MM.1S (cell line): ENCODE measurements at regions not wholly inside any gene's neighbourhood (a gene's known extent, or its start where the extent isn't known, plus 50 kb on each side); places are given as distances from the start of the nearest gene placed in this dataset.

Source experiments
- DNase-seq: peaks from one replicate; pipeline ENCODE4 v3.0.0-alpha.2; 2015
- H2AFZ ChIP-seq: fragments of 300-600 bp; sonication (generic); 2 replicates; pipeline ENCODE4 v1.6.0; 2016; ENCODE audit warnings: antibody characterized with exemption, low read length
- H3F3A ChIP-seq: fragments of 300-600 bp; sonication (generic); 2 replicates; pipeline ENCODE4 v1.6.1; 2016; ENCODE audit warnings: mild to moderate bottlenecking, antibody characterized with exemption, low read length, moderate library complexity, mixed read lengths; ENCODE audit not compliant: insufficient read depth
- H3K27ac ChIP-seq: fragments of 300-600 bp; sonication (generic); 2 replicates; pipeline ENCODE4 v1.5.1; 2016; ENCODE audit warnings: mild to moderate bottlenecking, low read length
- H3K27me3 ChIP-seq: fragments of 300-600 bp; sonication (generic); replicated peaks from 2 replicates; pipeline ENCODE4 v1.6.0; 2016; ENCODE audit warnings: low read length; ENCODE audit not compliant: insufficient read depth
- H3K36me3 ChIP-seq: fragments of 300-600 bp; sonication (generic); replicated peaks from 2 replicates; pipeline ENCODE4 v1.6.1; 2016; ENCODE audit warnings: mild to moderate bottlenecking, low read length, mixed read lengths; ENCODE audit not compliant: insufficient read depth
- H3K4me1 ChIP-seq: fragments of 300-600 bp; sonication (generic); 2 replicates; pipeline ENCODE4 v1.6.1; 2016; ENCODE audit warnings: low read length, mixed read lengths
- H3K4me2 ChIP-seq: fragments of 300-600 bp; sonication (generic); 2 replicates; pipeline ENCODE4 v1.6.0; 2016; ENCODE audit warnings: low read depth, low read length
- H3K4me3 ChIP-seq: fragments of 300-600 bp; sonication (generic); 2 replicates; pipeline ENCODE4 v1.5.1; 2016; ENCODE audit warnings: low read length, mixed read lengths
- H3K79me2 ChIP-seq: fragments of 300-600 bp; sonication (generic); 2 replicates; pipeline ENCODE4 v1.6.1; 2016; ENCODE audit warnings: mixed run types, low read length, mixed read lengths
- H3K9ac ChIP-seq: fragments of 300-600 bp; sonication (generic); 2 replicates; pipeline ENCODE4 v1.6.1; 2016; ENCODE audit warnings: low read length, mixed read lengths
- H3K9me2 ChIP-seq: fragments of 300-600 bp; sonication (generic); replicated peaks from 2 replicates; pipeline ENCODE4 v1.6.1; 2016; ENCODE audit warnings: mild to moderate bottlenecking, low read length, mixed read lengths; ENCODE audit not compliant: insufficient read depth
- H3K9me3 ChIP-seq: fragments of 300-600 bp; sonication (generic); replicated peaks from 2 replicates; pipeline ENCODE4 v1.6.1; 2016; ENCODE audit warnings: mild to moderate bottlenecking, low read length, mixed read lengths; ENCODE audit not compliant: insufficient read depth
- H4K20me1 ChIP-seq: fragments of 300-600 bp; sonication (generic); 2 replicates; pipeline ENCODE4 v1.6.1; 2016; ENCODE audit warnings: mild to moderate bottlenecking, low read length, moderate library complexity, mixed read lengths; ENCODE audit not compliant: insufficient read depth
- CTCF ChIP-seq: fragments of 300-600 bp; sonication (generic); IDR thresholded peaks from 2 replicates; pipeline ENCODE4 v1.5.1; 2016; ENCODE audit warnings: antibody characterized with exemption, low read length, mixed read lengths
- EZH2 ChIP-seq: fragments of 300-600 bp; sonication (generic); optimal IDR thresholded peaks from 2 replicates; pipeline ENCODE3; 2017; ENCODE audit warnings: low read depth, mild to moderate bottlenecking, antibody characterized with exemption, low read length, mixed read lengths
- EZH2phosphoT487 ChIP-seq: fragments of 300-600 bp; sonication (generic); IDR thresholded peaks from 2 replicates; pipeline ENCODE4 v1.6.1; 2018; ENCODE audit warnings: antibody characterized with exemption, low read length

GRCh38 chr13:84844473-84844872 lies 954.7 kb downstream of the SLITRK6 start:
- H3K9ac ChIP-seq = no peak overlapping the region
- no peaks in the 10 kb centered on the region for H3K36me3 ChIP-seq
- no peaks in the 10 kb centered on the region for H3K9me3 ChIP-seq
- no peaks in the 10 kb centered on the region for H3F3A ChIP-seq
- H3K79me2 ChIP-seq = no peaks in the 10 kb centered on the region
- no peak overlapping the region for H3K4me2 ChIP-seq
- no peaks in the 10 kb centered on the region for H4K20me1 ChIP-seq
- H3K4me3 ChIP-seq = no peak overlapping the region
- H3K4me1 ChIP-seq = 0 out of 2 replicates have a peak, but pooled peaks cover 5% of the 10 kb centered on the region
- no peak overlapping the region for H2AFZ ChIP-seq
- H3K27me3 ChIP-seq = no peaks in the 10 kb centered on the region
- TF ChIP-seq CTCF = peak; percentile 38
- TF ChIP-seq EZH2phosphoT487 = no peak
- no peak for TF ChIP-seq EZH2
- no peak overlapping the region for H3K27ac ChIP-seq
- no peak for DNase-seq
- no peaks in the 10 kb centered on the region for H3K9me2 ChIP-seq

GRCh38 chr13:84843368-84843767 lies 955.9 kb downstream of the SLITRK6 start:
- Histone ChIP-seq H3K9me2 (no peaks in the 10 kb centered on the region), H3K9me3 (no peaks in the 10 kb centered on the region), H3F3A (no peaks in the 10 kb centered on the region), H3K4me2 (no peak overlapping the region), H2AFZ (no peak overlapping the region), H3K4me1 (0 out of 2 replicates have a peak, but pooled peaks cover 5% of the 10 kb centered on the region), H3K27ac (no peak overlapping the region), H3K9ac (no peak overlapping the region), H3K36me3 (no peaks in the 10 kb centered on the region), H3K79me2 (no peaks in the 10 kb centered on the region), H4K20me1 (no peaks in the 10 kb centered on the region), H3K27me3 (no peaks in the 10 kb centered on the region), H3K4me3 (no peak overlapping the region)
- DNase-seq = no peak
- TF ChIP-seq CTCF = no peak
- TF ChIP-seq EZH2phosphoT487 = no peak
- no peak for TF ChIP-seq EZH2

- H3K4me2 ChIP-seq = no peak overlapping the region
- no peaks in the 10 kb centered on the region for H3K27me3 ChIP-seq
- H3K9me3 ChIP-seq = no peaks in the 10 kb centered on the region
- no peaks in the 10 kb centered on the region for H3K36me3 ChIP-seq
- no peaks in the 10 kb centered on the region for H4K20me1 ChIP-seq
- no peak for DNase-seq
- no peak overlapping the region for H2AFZ ChIP-seq
- H3K4me3 ChIP-seq = no peak overlapping the region
- no peaks in the 10 kb centered on the region for H3F3A ChIP-seq
- no peaks in the 10 kb centered on the region for H3K79me2 ChIP-seq
- H3K9me2 ChIP-seq = no peaks in the 10 kb centered on the region
- no peak overlapping the region for H3K9ac ChIP-seq
- no peak overlapping the region for H3K27ac ChIP-seq
- TF ChIP-seq CTCF (no peak), EZH2phosphoT487 (no peak), EZH2 (no peak)
- no peaks in the 10 kb centered on the region for H3K4me1 ChIP-seq
Measured at GRCh38 chr13:84834201-84834600, 951.9 kb upstream of the SLITRK1 start.
